ENCODE measurements at regions not wholly inside any gene's neighbourhood (a gene's known extent, or its start where the extent isn't known, plus 50 kb on each side); places are given as distances from the start of the nearest gene placed in this dataset.

GRCh38 chr18:22739061-22739642 is 194.0 kb upstream of the RBBP8 start:
- no peak for TF ChIP-seq CTCF (IDR thresholded peaks at IDR 0.05; ENCODE audit: borderline replicate concordance, extremely low read depth, low read length, poor library complexity, severe bottlenecking)
- no peak for TF ChIP-seq EZH2 (IDR thresholded peaks at IDR 0.05; ENCODE audit: borderline replicate concordance, low read depth, low read length, severe bottlenecking)

All from DND-41 (cell line).